Activated CD8-positive, alpha-beta memory T cell treated with anti-CD3 and anti-CD28 coated beads for 36 hours (primary cell): ENCODE measurements at regions not wholly inside any gene's neighbourhood (a gene's known extent, or its start where the extent isn't known, plus 50 kb on each side); places are given as distances from the start of the nearest gene placed in this dataset.

Source experiments
- CTCF ChIA-PET: fragments of 350-600 bp; sonication (Branson Sonifier 250); formaldehyde crosslinking; loops from one replicate; lab custom pipeline; 2021; ENCODE audit warnings: antibody characterized with exemption; lab: Charles Lee
- POLR2A ChIA-PET: fragments of 350-600 bp; sonication (Branson Sonifier 250); formaldehyde crosslinking; loops from one replicate; lab custom pipeline; 2021; ENCODE audit warnings: antibody characterized with exemption; lab: Charles Lee

DNA sequence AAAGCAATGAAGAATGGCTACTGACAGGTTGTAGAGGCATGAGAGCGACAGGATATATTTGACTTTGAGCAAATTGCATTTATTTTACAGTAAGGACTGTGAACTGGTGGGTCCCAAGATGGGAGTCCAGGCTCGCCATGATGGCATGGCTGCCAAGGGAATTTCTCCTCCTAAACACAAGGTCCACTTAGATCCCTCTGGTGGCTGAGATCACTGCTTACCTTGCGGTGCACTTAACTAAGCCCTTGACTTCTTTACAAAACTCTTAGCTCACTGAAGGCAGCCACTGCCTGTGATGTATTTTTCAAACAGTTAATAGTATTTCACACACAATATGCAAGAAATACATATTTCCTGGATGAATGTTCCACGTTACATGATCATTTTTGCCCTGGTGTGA, 50.3 kb upstream of the SORBS2 start:
- ChIA-PET CTCF (no interaction called here), POLR2A (no interaction called here)

DNA sequence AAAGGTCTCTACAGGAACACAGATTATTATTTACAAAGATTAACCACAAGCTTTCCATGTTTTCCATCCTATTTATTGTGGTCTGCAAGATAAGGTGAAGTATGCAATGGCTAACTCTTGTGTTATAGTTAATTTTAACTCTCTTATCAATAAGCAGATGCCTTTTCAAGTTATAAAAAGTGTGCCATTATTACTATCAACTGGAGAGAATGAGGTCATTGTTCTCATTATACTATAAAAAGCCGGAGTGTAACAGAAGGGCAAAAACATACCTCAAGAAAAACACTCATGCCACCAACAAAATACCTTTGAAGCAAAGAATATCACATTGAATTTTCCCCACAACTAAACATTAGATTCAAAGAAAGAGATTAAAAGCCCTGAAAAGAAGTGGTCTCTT, 52.0 kb upstream of the SORBS2 start:
- ChIA-PET CTCF (no interaction called here), POLR2A (no interaction called here)

- POLR2A ChIA-PET: no interaction called here
- CTCF ChIA-PET: no interaction called here
Observed at GRCh38 chr4:185865901-185866328, 53.9 kb upstream of the SORBS2 start.

DNA sequence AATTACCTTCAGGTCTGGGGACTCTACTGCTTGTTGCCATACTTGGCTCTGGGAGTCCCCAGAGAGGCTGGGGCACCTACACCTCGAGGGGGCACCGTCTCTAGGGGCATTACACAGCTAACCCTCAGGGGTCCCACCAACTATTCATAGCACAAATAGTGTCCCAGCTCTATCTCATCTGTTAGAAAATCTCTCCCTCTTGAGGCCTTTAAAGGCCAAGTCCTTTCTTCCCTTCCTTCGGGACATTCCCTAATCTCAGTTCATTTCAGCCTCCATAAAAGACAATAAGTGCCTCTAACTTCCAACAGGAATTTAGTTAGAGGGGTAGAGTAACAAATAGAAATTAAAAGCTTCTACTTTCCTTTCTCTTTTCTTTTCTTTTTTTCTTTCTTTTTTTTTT, 55.8 kb upstream of the SORBS2 start:
- ChIA-PET POLR2A (no interaction called here), CTCF (no interaction called here)

- ChIA-PET POLR2A (no interaction called here), CTCF (no interaction called here)
Observed at GRCh38 chr4:185868983-185869382, 57.0 kb upstream of the SORBS2 start.

DNA sequence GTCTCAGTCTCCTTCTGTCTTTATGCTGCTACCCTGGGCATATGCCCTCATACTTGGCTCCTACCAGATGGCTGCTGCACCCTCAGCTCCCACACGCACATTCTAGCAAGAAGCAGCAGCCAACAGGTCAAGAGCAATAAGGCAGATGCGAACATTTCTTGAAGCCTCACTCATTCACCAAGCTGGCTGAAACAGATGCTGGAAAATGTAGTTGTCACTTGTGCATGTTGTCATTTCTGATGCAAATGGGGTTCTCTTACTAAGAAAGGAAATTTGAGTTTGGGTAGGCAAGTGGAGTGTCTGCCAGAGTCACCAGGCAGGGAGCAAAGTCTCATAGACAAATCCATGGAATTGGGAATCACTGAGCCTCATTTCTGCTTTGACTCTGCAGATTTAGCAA, 57.4 kb upstream of the SORBS2 start:
- POLR2A ChIA-PET: no interaction called here
- CTCF ChIA-PET: no interaction called here

GRCh38 chr4:185870366-185870765, 58.4 kb upstream of the SORBS2 start:
- CTCF ChIA-PET: no interaction called here
- POLR2A ChIA-PET: no interaction called here

DNA sequence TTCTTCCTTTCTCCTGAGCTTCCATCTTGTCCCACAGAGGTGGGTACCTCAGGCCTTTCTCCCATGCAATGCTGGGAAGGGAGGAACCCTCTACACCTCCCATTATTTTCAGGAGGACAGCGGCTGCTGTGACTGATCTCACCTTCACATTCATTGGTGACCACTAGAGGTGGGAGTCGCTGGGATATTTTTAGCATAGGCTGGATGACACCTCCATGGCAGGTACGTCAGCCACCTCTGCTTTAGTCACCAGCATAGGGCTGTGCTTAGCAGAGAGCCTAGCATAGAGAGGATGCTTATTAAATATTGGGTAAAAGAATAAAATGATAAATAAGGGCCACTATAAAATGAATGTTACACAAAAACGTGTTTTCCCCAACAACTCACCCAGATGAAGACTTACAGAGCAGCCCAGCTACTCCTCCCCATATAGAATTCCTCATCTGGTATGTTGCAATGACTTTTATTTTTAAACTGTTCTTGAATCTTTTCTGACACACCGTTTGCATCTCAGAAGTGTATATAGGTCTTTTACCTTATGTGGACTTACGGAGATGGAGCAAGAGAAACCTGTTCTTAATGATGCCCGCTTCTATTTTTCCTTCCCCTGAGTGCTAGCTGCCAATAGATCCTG, 60.9 kb upstream of the SORBS2 start:
- ChIA-PET POLR2A (no interaction called here), CTCF (no interaction called here)

DNA sequence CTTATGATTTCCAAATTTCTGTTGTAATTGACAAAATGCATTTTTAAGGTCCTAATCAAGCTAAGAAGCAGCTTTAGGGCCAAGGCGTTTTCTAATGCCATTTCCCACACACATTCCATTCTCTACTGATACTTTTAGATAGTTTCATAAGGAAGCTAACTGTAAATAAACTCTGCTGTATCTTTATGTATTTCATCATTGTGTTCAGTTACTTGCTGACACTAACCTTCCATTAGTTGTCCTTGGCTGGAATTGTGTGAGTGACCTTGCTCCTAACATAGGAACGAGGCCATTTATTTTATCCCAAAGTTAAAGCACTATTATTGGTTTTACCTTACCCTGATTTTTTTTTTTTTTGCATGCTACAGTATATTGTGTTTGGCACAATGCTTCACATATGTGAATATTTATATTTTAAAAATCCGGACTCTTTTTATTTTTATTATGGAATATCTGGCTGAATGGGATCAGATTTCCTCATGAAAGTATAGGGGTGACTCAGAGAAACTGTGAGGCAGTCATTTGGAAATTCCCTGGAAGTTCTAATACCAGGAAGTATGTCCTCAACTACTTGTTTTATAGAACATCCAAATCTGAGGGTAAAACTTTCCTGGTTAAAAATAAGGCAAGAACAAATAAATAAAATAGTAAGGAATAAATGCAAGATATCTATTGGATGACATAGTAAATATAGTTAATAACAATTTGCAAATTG, 62.7 kb upstream of the SORBS2 start:
- ChIA-PET CTCF (no interaction called here), POLR2A (no interaction called here)

DNA sequence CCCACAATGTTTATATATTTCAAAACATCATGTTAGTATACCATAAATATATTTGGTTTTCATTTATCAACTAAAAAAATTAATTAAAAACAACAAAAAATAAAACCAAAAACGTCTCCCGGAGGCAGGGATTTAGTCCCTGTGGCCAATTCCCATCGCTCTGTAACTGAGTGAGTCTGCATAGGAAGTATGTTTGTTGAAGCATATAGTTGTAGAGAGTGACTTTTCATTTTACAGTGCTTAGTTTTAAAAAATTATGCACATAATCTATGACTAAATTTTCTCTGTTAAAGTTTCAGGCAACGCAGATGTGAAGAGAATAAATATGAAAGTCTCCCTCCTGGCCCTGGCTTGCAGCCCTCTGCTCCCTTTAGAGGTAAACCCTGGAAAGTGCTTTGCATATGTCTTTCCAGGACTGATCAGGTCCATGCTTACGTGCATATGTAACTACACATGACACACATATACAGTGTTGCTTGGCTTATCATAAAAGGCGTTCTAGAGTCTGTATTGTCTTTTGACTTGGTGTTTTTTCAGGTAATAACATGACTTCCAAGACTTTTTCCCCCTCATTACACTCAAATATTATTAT, 63.4 kb upstream of the SORBS2 start:
- ChIA-PET POLR2A (no interaction called here), CTCF (no interaction called here)

DNA sequence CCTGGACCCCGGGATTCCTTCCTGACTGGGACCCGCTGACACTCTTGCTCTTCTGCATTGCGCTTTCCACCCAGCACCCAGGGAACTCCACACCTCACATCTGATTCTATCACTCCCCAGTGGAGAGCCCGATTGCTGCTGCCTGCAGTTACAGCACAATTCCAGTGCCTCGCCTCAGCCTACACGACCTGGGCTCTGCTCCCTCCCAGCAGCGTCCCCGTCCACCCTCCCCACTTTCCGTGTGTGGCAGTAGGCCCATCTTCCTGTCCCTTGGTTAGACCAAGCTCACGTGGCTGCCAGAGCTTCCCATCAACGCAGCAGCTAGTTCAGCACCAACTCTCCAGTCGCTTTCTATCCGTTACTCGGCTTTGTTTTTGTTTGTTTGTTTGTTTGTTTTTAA, 66.6 kb upstream of the SORBS2 start:
- POLR2A ChIA-PET: no interaction called here
- CTCF ChIA-PET: no interaction called here

DNA sequence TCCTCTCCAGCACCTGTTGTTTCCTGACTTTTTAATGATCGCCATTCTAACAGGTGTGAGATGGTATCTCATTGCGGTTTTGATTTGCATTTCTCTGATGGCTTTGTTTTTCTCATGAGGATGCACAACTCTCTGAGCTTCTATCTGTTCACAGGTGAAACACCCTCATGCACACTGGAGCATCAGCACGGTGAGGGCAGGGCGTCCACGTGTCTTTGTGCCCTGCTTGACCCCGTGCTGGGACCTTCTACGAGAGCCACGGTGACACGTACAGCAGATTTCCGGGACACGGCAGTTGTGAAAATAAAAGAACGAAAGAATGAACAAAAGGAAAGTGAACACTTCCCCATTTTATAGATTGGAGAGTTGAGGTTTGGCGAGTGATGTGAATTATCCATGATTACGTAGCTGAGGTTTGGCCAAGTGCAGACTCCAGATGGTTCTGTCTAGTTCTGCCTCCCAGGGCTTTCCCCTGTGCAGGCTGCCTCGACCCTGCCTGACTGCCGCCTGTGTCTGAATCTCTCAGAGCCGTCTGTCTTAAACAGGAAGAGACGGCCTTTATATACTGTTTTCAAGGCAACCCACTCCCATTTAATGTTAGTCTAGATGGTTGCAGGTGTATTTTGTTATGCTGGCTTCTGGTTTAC, 67.8 kb upstream of the SORBS2 start:
- CTCF ChIA-PET: no interaction called here
- POLR2A ChIA-PET: no interaction called here

DNA sequence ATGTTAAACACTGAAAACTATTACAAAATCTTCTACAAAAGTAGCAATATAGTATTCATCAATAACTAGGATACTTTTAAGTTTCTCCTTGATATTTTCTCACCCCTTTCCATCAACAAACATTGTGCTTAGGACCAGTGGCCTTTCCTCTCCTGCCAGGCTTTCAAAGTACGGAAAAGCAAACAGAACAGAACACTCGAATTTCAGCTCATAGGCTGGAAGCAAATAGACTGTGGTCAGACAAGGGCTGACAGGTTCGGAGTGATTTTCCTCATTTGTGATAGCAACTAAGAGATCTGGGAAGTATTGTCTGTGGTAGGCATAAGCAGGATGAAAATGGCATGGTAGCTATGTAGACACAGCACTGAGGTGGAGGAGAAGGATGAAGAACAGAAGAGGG, 68.6 kb upstream of the SORBS2 start:
- ChIA-PET CTCF (no interaction called here), POLR2A (no interaction called here)

DNA sequence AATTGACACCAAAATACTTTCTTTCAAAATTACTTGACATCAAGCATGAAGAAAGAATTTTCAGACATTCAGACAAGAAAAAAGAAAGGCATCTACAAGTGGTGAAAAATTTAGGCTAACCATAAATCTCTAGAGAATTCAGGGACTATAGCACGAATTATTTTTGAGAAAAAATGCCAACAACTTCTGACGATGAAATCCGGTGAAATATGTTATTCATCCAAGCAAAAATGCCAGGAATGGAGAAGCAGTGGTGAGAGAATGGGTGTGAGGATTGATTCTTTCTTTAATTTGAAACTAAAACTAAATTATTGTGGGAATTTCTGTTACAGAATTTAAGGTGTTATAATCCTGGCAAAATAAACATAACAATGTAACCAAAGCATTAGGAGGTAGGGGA, 69.4 kb upstream of the SORBS2 start:
- POLR2A ChIA-PET: no interaction called here
- CTCF ChIA-PET: no interaction called here

DNA sequence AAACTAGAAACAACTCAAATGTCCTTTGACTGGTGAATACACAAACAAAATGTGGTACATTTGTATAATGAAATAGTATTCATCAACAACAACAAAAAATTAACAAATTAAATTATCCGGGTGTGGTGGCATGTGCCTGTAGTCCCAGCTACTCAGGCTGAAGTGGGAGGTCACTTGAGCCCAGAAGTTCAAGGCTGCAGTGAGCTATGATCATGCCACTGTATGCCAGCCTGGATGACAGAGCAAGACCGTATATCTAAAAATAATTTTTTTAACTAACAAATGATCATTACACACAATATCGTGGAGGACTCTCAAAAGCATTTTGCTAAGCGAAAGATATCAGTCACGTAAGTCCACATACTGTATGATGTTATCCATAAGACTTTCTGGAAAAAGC, 71.6 kb upstream of the SORBS2 start:
- CTCF ChIA-PET: no interaction called here
- POLR2A ChIA-PET: no interaction called here

GRCh38 chr4:185885075-185885474, 73.1 kb upstream of the SORBS2 start:
- ChIA-PET CTCF (no interaction called here), POLR2A (no interaction called here)

DNA sequence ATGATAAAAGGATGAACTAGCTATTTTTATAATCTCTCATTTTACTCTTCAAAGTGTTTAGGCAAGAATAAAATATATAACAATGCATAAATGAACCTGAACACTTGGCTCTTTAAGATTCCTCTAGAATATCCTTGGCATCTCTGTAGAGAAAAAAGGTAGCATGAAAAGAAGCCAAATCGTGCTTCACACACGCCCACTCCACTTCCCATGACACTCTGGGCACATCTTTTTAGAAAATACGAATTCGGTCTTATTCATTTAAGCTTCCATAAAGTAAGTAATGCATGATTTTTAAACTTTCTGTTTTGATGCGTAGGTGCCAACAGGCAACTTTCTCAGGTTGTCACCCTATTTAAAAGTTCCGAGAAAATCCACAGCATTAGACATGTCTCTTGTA, 73.6 kb upstream of the SORBS2 start:
- ChIA-PET CTCF (no interaction called here), POLR2A (no interaction called here)

GRCh38 chr4:185886832-185887524, 75.0 kb upstream of the SORBS2 start:
- CTCF ChIA-PET: no interaction called here
- POLR2A ChIA-PET: no interaction called here

- ChIA-PET CTCF (no interaction called here), POLR2A (no interaction called here)
Observed at GRCh38 chr4:185888676-185889075, 76.7 kb upstream of the SORBS2 start.

- ChIA-PET CTCF (no interaction called here), POLR2A (no interaction called here)
Observed at GRCh38 chr4:185889585-185889984, 77.6 kb upstream of the SORBS2 start.
